H1 (cell line): ENCODE measurements at regions not wholly inside any gene's neighbourhood (a gene's known extent, or its start where the extent isn't known, plus 50 kb on each side); places are given as distances from the start of the nearest gene placed in this dataset.

Experiments used
- CTCF ChIA-PET: fragments of 300-600 bp; sonication (Branson Sonifier 250); formaldehyde crosslinking; loops from one replicate; lab custom pipeline; 2021; ENCODE audit not compliant: partially characterized antibody; lab: Charles Lee
- POLR2A ChIA-PET: fragments of 300-600 bp; sonication (Branson Sonifier 250); formaldehyde crosslinking; loops from one replicate; lab custom pipeline; 2021; ENCODE audit warnings: inconsistent platforms; ENCODE audit not compliant: partially characterized antibody; lab: Charles Lee
- DNase-seq, 2 experiments: peaks; one replicate each; pipeline versions ENCODE4 v3.0.0 to v3.0.0-alpha.2; 2010 to 2022; ENCODE audit warnings: low spot score in 2 of 2, low read depth in 1 of 2, mixed read lengths in 1 of 2
- FAIRE-seq: peaks from 2 replicates; lab custom pipeline; 2011; peaks lifted over from hg19 to GRCh38; lab: Jason Lieb, UNC
- H2AFZ ChIP-seq: 2 replicates; pipeline ENCODE4 v1.8.1; 2012; ENCODE audit warnings: low read length, inconsistent platforms
- H2AK5ac ChIP-seq: 2 replicates; pipeline ENCODE4 v1.6.1; 2013; ENCODE audit warnings: low read depth, low read length
- H2BK120ac ChIP-seq: replicated peaks from 2 replicates; pipeline ENCODE3; 2013; ENCODE audit warnings: low read depth, low read length, inconsistent platforms
- H2BK12ac ChIP-seq: 2 replicates; pipeline ENCODE4 v1.6.1; 2013; ENCODE audit warnings: low read depth, low read length
- H2BK15ac ChIP-seq: 2 replicates; pipeline ENCODE4 v1.6.1; 2013; ENCODE audit warnings: low read length
- H2BK20ac ChIP-seq: 2 replicates; pipeline ENCODE4 v1.6.1; 2013; ENCODE audit warnings: low read length
- H2BK5ac ChIP-seq: 2 replicates; pipeline ENCODE4 v1.6.1; 2013; ENCODE audit warnings: low read depth, low read length
- H3K14ac ChIP-seq: 2 replicates; pipeline ENCODE4 v1.6.1; 2013; ENCODE audit warnings: inconsistent platforms; ENCODE audit not compliant: insufficient read length
- H3K18ac ChIP-seq: 2 replicates; pipeline ENCODE4 v1.6.1; 2013; ENCODE audit warnings: low read length; ENCODE audit errors: extremely low read depth
- H3K23ac ChIP-seq: 2 replicates; pipeline ENCODE4 v1.6.1; 2013; ENCODE audit warnings: inconsistent platforms; ENCODE audit not compliant: insufficient read length
- H3K23me2 ChIP-seq: 2 replicates; pipeline ENCODE4 v1.6.1; 2013; ENCODE audit warnings: low read depth, low read length
- H3K27ac ChIP-seq: 2 replicates; pipeline ENCODE4 v1.6.1; 2011; ENCODE audit warnings: low read depth, low read length, inconsistent platforms
- H3K27me3 ChIP-seq, 4 experiments: replicated peaks in 1 of 4; 1 replicate in 1 of 4; 2 replicates in 3 of 4; pipeline versions ENCODE4 v1.6.1 to v1.8.1; 2011 to 2013; ENCODE audit warnings: low read length in 3 of 4, mild to moderate bottlenecking in 3 of 4, inconsistent platforms in 2 of 4, mixed read lengths in 2 of 4, moderate library complexity in 1 of 4; ENCODE audit not compliant: control insufficient read depth in 3 of 4, insufficient read depth in 3 of 4; ENCODE audit errors: extremely low read depth in 1 of 4
- H3K36me3 ChIP-seq, 4 experiments: 2 replicates each; pipeline versions ENCODE4 v1.6.1 to v1.8.1; 2011 to 2013; ENCODE audit warnings: mild to moderate bottlenecking in 4 of 4, low read length in 3 of 4, moderate library complexity in 2 of 4, control low read depth in 1 of 4, inconsistent platforms in 1 of 4; ENCODE audit not compliant: insufficient read depth in 4 of 4, control insufficient read depth in 2 of 4
- H3K4ac ChIP-seq: replicated peaks from 2 replicates; pipeline ENCODE3; 2013; ENCODE audit warnings: low read length, low read depth, mixed read lengths, inconsistent platforms; ENCODE audit not compliant: insufficient read length
- H3K4me1 ChIP-seq, 4 experiments: replicated peaks in 1 of 4; 1 replicate in 1 of 4; 2 replicates in 3 of 4; pipeline versions ENCODE4 v1.6.1 to v1.8.1; 2011 to 2013; ENCODE audit warnings: low read length in 3 of 4, inconsistent platforms in 2 of 4, mixed read lengths in 1 of 4; ENCODE audit not compliant: insufficient read depth in 4 of 4, control insufficient read depth in 3 of 4
- H3K4me2 ChIP-seq, 2 experiments: 2 replicates each; pipeline versions ENCODE4 v1.6.1 to v1.8.1; 2011 to 2013; ENCODE audit warnings: low read depth in 2 of 2, low read length in 2 of 2, control low read depth in 1 of 2, inconsistent platforms in 1 of 2, mild to moderate bottlenecking in 1 of 2; ENCODE audit not compliant: insufficient read depth in 1 of 2
- H3K4me3 ChIP-seq, 4 experiments: fragments of 200-600, 300-600 bp in 1 of 4; sonication (generic), shearing (Covaris generic), sonication (Bioruptor Twin) in 1 of 4; 2 replicates each; pipeline versions ENCODE4 v1.5.1 to v1.8.1; 2011 to 2016; ENCODE audit warnings: low read length in 4 of 4, low read depth in 3 of 4, control low read depth in 2 of 4, inconsistent platforms in 2 of 4, mild to moderate bottlenecking in 2 of 4, mixed read lengths in 1 of 4, moderate library complexity in 1 of 4; ENCODE audit not compliant: insufficient read depth in 2 of 4; ENCODE audit errors: extremely low read depth in 1 of 4
- H3K56ac ChIP-seq: replicated peaks from 2 replicates; pipeline ENCODE3; 2013; ENCODE audit warnings: low read depth, mild to moderate bottlenecking, mixed read lengths, low read length, inconsistent platforms; ENCODE audit not compliant: insufficient read length
- H3K79me1 ChIP-seq: 2 replicates; pipeline ENCODE4 v1.6.1; 2013; ENCODE audit warnings: low read depth, low read length, control low read depth
- H3K79me2 ChIP-seq, 2 experiments: 2 replicates each; pipeline versions ENCODE4 v1.6.1 to v1.8.1; 2012 to 2013; ENCODE audit warnings: low read length in 2 of 2, mild to moderate bottlenecking in 2 of 2, inconsistent platforms in 1 of 2; ENCODE audit not compliant: insufficient read depth in 2 of 2, control insufficient read depth in 1 of 2
- H3K9ac ChIP-seq, 4 experiments: replicated peaks in 1 of 4; 1 replicate in 1 of 4; 2 replicates in 3 of 4; pipeline versions ENCODE4 v1.6.1 to v1.8.1; 2011 to 2013; ENCODE audit warnings: low read depth in 3 of 4, low read length in 3 of 4, control low read depth in 2 of 4, mild to moderate bottlenecking in 2 of 4, moderate library complexity in 2 of 4, inconsistent platforms in 1 of 4; ENCODE audit errors: extremely low read depth in 1 of 4
- H3K9me3 ChIP-seq, 2 experiments: 2 replicates each; pipeline versions ENCODE4 v1.6.1 to v1.8.1; 2012 to 2013; ENCODE audit warnings: mild to moderate bottlenecking in 2 of 2, moderate library complexity in 2 of 2, control low read depth in 1 of 2, inconsistent platforms in 1 of 2, low read depth in 1 of 2, low read length in 1 of 2, mixed read lengths in 1 of 2; ENCODE audit not compliant: insufficient read depth in 2 of 2
- H4K20me1 ChIP-seq, 2 experiments: replicated peaks in 1 of 2; 2 replicates each; pipeline versions ENCODE3 to v1.8.1; 2011 to 2013; ENCODE audit warnings: inconsistent platforms in 2 of 2, low read length in 2 of 2, mild to moderate bottlenecking in 1 of 2; ENCODE audit not compliant: insufficient read depth in 2 of 2, control insufficient read depth in 1 of 2
- H4K5ac ChIP-seq: 2 replicates; pipeline ENCODE4 v1.6.1; 2013; ENCODE audit warnings: low read length, low read depth, mixed read lengths, inconsistent platforms; ENCODE audit not compliant: insufficient read length
- H4K8ac ChIP-seq: 2 replicates; pipeline ENCODE4 v1.8.0; 2013; ENCODE audit warnings: mild to moderate bottlenecking, moderate library complexity, low read length, inconsistent platforms; ENCODE audit not compliant: insufficient read depth; ENCODE audit errors: extremely low read depth
- H4K91ac ChIP-seq: replicated peaks from 2 replicates; pipeline ENCODE3; 2013; ENCODE audit warnings: low read length, mixed read lengths, inconsistent platforms; ENCODE audit not compliant: insufficient read length
- ASH2L ChIP-seq: fragments of 200-600, 300-600 bp; sonication (generic); IDR thresholded peaks from one replicate; pipeline ENCODE4 v1.7.1; 2017; ENCODE audit warnings: low read length
- EGR1 ChIP-seq: IDR thresholded peaks from 2 replicates; pipeline ENCODE4 v1.6.1; 2011; ENCODE audit warnings: low read depth, low read length, borderline replicate concordance
- HDAC2 ChIP-seq, 2 experiments: fragments of 300-600 bp in 1 of 2; sonication (generic) in 1 of 2; IDR thresholded peaks; 2 replicates each; pipeline ENCODE4 v1.6.1; 2011 to 2012; ENCODE audit warnings: low read depth in 2 of 2, low read length in 2 of 2, mild to moderate bottlenecking in 2 of 2, moderate library complexity in 2 of 2, borderline replicate concordance in 1 of 2, inconsistent platforms in 1 of 2
- KDM5A ChIP-seq: fragments of 200-600 bp; IDR thresholded peaks from 2 replicates; pipeline ENCODE4 v1.7.1; 2012; ENCODE audit warnings: mild to moderate bottlenecking, low read length, inconsistent platforms, mixed read lengths
- MAX ChIP-seq: IDR thresholded peaks from 2 replicates; pipeline ENCODE4 v1.6.1; 2012; ENCODE audit warnings: inconsistent platforms
- NRF1 ChIP-seq: IDR thresholded peaks from 2 replicates; pipeline ENCODE4 v1.6.1; 2011; ENCODE audit warnings: mild to moderate bottlenecking, low read depth, low read length, improper control_type of control experiment
- RXRA ChIP-seq: IDR thresholded peaks from 2 replicates; pipeline ENCODE4 v1.6.1; 2011; ENCODE audit warnings: low read depth, mild to moderate bottlenecking, low read length, moderate library complexity; ENCODE audit not compliant: insufficient read depth
- SRF ChIP-seq: IDR thresholded peaks from 2 replicates; pipeline ENCODE4 v1.6.1; 2011; ENCODE audit warnings: mild to moderate bottlenecking, low read depth, low read length, moderate library complexity
- TAF1 ChIP-seq: IDR thresholded peaks from 2 replicates; pipeline ENCODE4 v1.6.1; 2011; ENCODE audit warnings: mild to moderate bottlenecking, low read depth, low read length
- TAF7 ChIP-seq: optimal IDR thresholded peaks from 2 replicates; pipeline ENCODE3; 2011; ENCODE audit warnings: low read depth, mild to moderate bottlenecking, inconsistent platforms, low read length, moderate library complexity, borderline replicate concordance
- TBP ChIP-seq: IDR thresholded peaks from 2 replicates; pipeline ENCODE4 v1.6.1; 2011; ENCODE audit warnings: low read depth, low read length, improper control_type of control experiment
- WGBS, 2 experiments: shearing (Covaris generic) in 1 of 2; methylation state at CpG; one replicate each; pipeline versions ENCODE4 v1.1.6 to v1.1.7; 2013 to 2015; ENCODE audit warnings: low lambda C conversion rate in 2 of 2, mixed read lengths in 2 of 2, inconsistent platforms in 1 of 2, low coverage in 1 of 2, missing lambda C conversion rate in 1 of 2; ENCODE audit not compliant: insufficient replicate concordance in 2 of 2, insufficient coverage in 1 of 2, insufficient read length in 1 of 2; ENCODE audit errors: extremely low coverage in 1 of 2, missing lambda C conversion rate in 1 of 2; 5-methylcytosine and 5-hydroxymethylcytosine counted together
- TF ChIP-seq, protein P1 (sequence below), 3 experiments: IDR thresholded peaks; 1 replicate in 2 of 3; 2 replicates in 1 of 3; pipeline versions ENCODE4 v1.5.1 to v1.6.1; 2011; ENCODE audit warnings: low read length in 3 of 3, mild to moderate bottlenecking in 3 of 3, inconsistent platforms in 2 of 3, low read depth in 1 of 3, moderate library complexity in 1 of 3; ENCODE audit not compliant: insufficient read depth in 1 of 3; ENCODE audit errors: control extremely low read depth in 1 of 3

- Histone ChIP-seq H3K18ac (no peak overlapping the region), H3K27me3 (no peaks in the 10 kb centered on the region), H4K5ac (no peak overlapping the region), H3K79me2 (no peaks in the 10 kb centered on the region), H2AFZ (no peak overlapping the region), H4K8ac (no peak overlapping the region), H2BK20ac (no peak overlapping the region), H3K56ac (no peak overlapping the region), H3K4me3 (no peak overlapping the region), H2BK12ac (no peak overlapping the region), H3K9me3 (peaks cover 52 to 69% of the 10 kb centered on the region in 2 experiments), H3K4me1 (no peaks in the 10 kb centered on the region), H3K79me1 (no peaks in the 10 kb centered on the region), H4K20me1 (no peaks in the 10 kb centered on the region), H3K14ac (no peak overlapping the region), H3K23me2 (no peaks in the 10 kb centered on the region), H3K36me3 (no peaks in the 10 kb centered on the region), H3K27ac (no peak overlapping the region), H4K91ac (no peak overlapping the region), H2AK5ac (no peak overlapping the region), H3K23ac (no peak overlapping the region), H3K4me2 (no peak overlapping the region), H2BK15ac (no peak overlapping the region), H3K9ac (no peak overlapping the region), H2BK5ac (no peak overlapping the region), H2BK120ac (no peak overlapping the region), H3K4ac (no peak overlapping the region)
- ChIA-PET CTCF (no interaction called here), POLR2A (no interaction called here)
- FAIRE-seq: no peak
- no peak for DNase-seq
- WGBS, 2 experiments: 52% methylated on average over 2 of the region's 2 CpGs; no CpG with 5 or more reads in 1 of the 2 experiments
- TF ChIP-seq NRF1 (no peak), TAF7 (no peak), SRF (no peak), EGR1 (no peak), TAF1 (no peak), HDAC2 (IDR thresholded peaks at IDR 0.05; ENCODE audit: borderline replicate concordance in 1 of 2, low read depth in 2 of 2, low read length in 2 of 2) (no peak), MAX (no peak), TBP (no peak), KDM5A (no peak), ASH2L (no peak), RXRA (no peak)
- TF ChIP-seq, protein P1, sequence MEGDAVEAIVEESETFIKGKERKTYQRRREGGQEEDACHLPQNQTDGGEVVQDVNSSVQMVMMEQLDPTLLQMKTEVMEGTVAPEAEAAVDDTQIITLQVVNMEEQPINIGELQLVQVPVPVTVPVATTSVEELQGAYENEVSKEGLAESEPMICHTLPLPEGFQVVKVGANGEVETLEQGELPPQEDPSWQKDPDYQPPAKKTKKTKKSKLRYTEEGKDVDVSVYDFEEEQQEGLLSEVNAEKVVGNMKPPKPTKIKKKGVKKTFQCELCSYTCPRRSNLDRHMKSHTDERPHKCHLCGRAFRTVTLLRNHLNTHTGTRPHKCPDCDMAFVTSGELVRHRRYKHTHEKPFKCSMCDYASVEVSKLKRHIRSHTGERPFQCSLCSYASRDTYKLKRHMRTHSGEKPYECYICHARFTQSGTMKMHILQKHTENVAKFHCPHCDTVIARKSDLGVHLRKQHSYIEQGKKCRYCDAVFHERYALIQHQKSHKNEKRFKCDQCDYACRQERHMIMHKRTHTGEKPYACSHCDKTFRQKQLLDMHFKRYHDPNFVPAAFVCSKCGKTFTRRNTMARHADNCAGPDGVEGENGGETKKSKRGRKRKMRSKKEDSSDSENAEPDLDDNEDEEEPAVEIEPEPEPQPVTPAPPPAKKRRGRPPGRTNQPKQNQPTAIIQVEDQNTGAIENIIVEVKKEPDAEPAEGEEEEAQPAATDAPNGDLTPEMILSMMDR (IDR thresholded peaks at IDR 0.05; ENCODE audit: control extremely low read depth in 1 of 3, insufficient read depth in 1 of 3, low read depth in 1 of 3, low read length in 3 of 3): no peak
Observed at GRCh38 chr10:42419789-42420188, 218.6 kb downstream of the ZNF33B start.
